ENCODE measurements at regions not wholly inside any gene's neighbourhood (a gene's known extent, or its start where the extent isn't known, plus 50 kb on each side); places are given as distances from the start of the nearest gene placed in this dataset.

DNA sequence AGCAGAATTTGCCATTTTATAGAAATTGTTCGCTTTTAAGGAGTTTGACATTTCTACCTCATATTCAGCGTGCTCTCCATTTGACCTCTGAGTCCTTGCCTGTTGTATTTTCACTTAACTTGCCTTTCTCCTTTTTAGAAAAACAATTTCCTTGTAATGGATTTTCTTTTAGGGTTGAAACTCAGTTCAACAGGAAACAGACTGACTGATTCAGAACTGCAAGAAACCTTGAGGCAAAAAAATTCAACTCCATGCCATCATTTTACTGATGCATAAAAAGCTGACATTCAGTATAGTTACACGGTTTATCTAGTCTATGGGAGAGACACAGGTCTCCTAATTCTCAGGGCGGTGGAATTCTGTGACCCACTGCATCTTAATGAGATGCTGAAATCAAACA, 59.8 kb downstream of the MRPS30 start:
- DNase-seq (ENCODE audit: low spot score): no peak
- FAIRE-seq: no peak

DNA sequence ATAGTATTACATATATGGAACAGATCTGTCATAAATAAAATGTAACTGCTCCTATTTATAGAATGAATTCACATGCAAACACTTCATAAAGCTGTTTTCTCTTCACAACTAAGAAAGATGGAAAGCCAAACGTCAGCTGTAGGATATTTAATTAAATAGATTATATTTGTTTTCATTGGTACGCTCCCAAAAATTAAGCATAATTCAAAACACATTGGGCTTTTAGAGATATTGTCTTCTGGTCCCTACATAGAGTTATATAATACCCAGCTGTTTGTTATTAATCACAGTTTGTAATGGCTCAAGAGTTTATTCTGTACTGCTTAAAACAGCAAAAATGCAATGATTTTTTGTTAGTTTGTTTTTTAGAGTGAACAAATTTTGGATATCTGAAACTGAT, 61.2 kb downstream of the MRPS30 start:
- FAIRE-seq: no peak

DNA sequence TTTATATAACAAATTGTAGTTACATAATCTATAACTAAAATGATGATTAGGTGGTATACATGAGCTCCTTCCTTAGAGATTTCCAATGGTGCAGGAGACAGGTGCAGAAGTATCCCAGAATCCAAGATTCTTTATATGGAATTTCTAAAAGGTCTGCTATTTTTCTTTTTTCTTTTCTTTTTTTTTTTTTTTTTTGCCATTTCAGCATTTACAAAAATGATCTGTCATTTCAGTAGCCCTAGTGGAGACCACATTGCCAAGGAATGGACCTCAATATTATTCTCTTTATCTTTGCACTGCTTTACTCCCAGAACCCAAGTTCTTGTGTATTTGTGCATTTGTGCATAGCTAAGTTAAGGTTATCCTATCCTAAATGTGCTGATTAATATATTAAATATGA, 61.7 kb downstream of the MRPS30 start:
- FAIRE-seq: no peak

More for the DNA sequence above, 61.2 kb downstream of the MRPS30 start:
- no peak for DNase-seq (ENCODE audit: low spot score)

DNA sequence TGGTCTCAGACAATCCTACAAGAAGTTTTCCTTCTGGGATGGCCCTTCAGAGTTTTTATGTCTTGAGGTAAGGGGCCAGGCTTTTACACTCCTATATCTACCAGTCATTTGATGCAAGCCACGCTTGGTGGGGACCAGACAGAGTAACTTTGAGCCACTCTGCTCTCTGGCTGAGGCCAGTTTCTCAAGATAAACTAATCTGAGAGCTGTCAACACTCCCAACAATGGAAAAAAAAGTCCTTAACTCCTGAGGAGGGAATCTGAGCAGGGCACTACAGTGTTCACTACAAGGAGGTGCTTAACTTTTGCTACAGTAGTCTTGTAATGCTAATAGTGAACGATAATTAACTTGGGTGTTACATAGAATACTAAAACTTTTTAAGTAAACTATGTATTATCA, 62.7 kb downstream of the MRPS30 start:
- FAIRE-seq: no peak
- DNase-seq (ENCODE audit: low spot score): no peak

More for the DNA sequence above, 61.7 kb downstream of the MRPS30 start:
- no peak for DNase-seq (ENCODE audit: low spot score)

DNA sequence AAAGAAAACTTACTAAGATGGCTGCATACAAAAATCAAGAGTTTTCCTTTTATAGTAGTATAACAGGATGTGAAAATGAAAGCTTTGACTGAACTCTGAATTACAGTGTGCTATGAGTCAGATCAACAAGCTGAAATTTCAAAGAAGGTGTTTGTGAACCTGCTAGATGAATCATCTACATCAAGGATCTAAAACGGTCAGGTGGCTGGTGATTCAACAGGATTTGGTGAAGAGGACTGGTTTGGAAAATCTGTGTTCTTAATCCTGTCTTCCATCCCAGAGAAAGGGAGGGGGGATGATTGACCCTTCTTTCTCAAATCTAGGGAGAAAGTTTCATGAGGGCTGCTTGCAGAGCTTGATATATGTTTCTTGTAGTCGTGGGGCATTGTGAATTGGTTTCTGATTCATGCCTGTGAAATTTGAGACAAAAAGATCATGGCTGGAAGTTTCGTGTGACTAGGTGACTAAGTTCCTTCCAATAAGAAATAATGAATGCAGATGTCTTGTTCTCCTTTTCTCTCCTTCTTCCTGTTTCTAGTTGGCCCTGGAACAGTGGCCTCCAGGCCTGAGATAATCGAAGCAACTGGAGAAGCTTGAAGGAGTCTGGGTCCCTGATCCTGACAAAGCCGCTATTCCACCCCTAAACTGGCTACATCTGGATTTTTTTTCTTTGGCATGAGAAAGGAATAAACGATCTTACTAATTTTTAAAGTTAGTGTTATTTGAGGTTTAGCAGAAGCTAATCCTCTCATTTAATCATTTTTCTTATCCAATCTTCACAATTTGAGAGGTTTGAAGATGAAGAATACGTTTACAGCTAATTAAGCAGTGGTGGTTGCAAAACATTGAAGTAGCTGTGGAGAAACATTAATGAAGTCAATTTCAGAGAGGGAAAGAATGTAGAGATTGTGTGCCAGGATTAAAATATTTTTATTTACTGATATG, 67.2 kb downstream of the MRPS30 start:
- DNase-seq (ENCODE audit: low spot score) (peak; percentile 94), FAIRE-seq (peak; percentile 96)

DNA sequence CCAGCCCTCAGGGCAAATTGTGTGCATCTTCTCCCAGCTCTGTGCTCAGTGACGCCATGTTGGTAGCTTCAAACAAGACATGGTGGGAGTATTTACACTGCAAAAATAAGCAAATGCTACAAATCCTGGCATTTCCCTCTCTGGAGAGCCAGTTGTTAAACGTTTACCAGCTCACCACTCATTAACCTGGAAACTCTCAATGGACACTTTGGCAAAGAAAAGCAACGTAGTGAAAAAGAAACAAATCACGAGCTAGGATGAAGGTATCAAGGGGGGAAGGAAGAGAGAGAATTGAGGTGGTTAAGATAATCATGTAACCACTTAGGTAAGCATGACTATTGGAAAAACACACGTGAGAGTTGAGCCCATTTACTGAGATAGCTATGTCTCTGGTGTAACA, 72.5 kb downstream of the MRPS30 start:
- peak; percentile 61 for FAIRE-seq
- no peak for DNase-seq (ENCODE audit: low spot score)

DNA sequence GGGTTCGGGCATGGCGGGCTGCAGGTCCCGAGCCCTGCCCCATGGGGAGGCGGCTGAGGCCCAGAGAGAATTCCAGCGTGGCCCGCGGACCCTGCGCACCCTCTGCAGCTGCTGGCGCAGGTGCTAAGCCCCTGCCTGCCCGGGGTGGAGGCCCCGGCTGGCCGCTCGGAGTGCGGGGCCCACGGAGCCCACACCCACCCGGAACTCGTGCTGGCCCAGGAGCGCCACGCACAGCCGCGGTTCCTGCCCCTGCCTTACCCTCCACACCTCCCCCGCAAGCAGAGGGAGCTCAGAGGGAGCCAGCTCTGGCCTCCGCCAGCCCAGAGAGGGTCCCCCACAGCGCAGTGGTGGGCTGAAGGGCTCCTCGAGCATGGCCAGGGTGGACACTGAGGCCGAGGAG, 75.3 kb downstream of the MRPS30 start:
- DNase-seq (ENCODE audit: low spot score) (no peak), FAIRE-seq (no peak)

DNA sequence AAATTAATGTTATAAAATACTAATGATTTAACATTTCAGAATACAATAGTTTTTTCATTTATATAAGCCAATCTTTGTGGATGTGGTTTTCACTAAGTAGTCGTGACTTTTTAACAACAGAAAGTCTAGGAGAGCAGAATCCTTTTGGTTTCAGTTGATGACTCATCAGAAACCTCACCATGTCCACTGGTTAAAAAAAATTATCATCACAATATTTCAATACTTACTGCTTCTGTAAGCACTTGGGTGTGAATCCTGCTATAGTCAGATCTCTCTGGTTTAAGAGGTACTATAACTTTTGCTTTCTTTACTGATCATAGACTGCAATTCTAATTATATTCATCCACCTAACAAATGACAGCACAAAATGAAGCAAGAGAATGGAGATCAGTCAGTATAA, 77.2 kb downstream of the MRPS30 start:
- peak; percentile 61 for DNase-seq (ENCODE audit: low spot score)
- peak; percentile 95 for FAIRE-seq

DNA sequence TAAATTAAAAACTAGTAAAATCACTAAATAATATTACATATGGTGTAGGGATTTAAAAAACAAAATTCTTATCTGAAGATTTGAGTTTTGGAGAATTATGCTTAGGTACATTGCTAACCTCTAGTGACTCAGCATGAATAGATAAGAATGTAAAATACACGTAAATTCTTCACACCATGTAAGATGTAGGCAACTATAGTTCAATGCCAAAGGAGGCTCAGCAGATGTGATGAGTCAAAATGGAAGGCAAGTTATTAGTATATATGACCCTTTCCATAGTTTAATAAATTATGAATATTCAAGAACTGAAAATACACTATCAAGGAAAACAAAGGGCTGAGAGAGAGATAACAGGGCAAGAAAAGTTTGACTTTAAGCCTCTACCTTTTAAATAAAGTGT, 79.0 kb downstream of the MRPS30 start:
- DNase-seq (ENCODE audit: low spot score) (no peak), FAIRE-seq (no peak)

DNA sequence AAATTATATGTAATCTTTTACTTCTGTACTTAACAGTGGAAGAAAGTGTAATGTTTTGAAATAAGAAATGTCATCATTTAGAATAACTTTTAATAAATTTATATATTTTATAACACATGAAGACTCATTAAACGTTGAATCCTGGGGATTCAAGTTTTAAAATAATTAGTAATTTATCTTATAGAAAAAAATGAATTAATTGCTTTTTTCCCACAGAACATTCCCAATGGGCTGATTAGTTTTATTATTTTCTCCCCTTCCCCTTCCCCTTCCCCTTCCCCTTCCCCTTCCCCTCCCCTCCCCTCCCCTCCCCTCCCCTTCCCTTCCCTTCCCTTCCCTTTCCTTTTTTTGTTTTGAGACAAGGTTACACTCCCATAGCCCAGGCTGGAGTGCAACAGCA, 79.7 kb downstream of the MRPS30 start:
- FAIRE-seq (no peak), DNase-seq (ENCODE audit: low spot score) (no peak)

DNA sequence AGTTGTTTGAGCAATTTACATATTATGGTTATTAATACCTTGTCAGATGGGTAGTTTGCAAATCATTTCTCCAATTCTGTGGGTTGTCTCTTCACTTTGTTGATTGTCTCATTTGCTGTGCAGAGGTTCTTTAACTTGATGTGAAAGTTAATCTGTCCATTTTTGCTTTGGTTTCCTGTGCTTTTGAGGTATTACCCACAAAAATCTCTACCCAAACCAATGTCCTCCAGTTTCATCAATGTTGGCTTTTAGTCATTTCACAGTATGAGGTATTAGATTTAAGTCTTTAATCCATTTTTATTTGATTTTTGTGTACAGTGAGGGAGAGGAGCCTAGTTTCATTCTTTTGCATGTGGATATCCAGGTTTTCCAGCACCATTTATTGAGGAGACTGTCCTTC, 82.4 kb downstream of the MRPS30 start:
- FAIRE-seq (no peak), DNase-seq (ENCODE audit: low spot score) (no peak)

DNA sequence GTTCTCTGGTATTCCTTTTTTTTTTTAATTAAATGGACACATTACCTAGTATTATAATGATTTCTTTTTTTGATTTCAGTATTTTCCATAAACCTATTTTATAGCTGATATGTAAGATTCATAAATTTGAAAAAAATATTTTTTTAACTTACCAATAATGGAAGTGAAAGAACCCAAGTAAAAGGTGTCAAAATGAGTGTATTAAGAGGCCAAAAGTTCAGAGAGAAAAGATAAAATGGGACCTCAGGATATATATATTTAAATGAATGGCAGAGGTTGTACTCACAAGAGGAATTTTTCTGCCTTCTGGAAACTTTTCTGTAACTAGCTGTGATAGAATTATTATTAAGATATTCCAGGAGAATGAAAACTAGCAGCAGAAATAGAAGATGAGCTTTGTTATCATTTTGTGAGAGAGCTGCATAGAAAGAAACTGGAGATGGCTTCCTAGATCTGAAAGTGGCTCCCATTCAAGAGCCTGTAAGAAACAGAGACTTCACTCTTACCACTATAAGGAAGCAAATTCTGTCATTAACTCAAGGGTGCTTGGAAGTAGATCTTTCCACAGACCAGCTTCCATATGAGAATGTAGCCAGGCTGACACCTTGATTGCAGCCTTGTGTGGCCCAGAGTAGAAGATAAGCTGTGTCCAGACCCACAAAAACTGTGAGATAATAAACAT, 91.7 kb downstream of the MRPS30 start:
- no peak for FAIRE-seq
- DNase-seq (ENCODE audit: low spot score): no peak

DNA sequence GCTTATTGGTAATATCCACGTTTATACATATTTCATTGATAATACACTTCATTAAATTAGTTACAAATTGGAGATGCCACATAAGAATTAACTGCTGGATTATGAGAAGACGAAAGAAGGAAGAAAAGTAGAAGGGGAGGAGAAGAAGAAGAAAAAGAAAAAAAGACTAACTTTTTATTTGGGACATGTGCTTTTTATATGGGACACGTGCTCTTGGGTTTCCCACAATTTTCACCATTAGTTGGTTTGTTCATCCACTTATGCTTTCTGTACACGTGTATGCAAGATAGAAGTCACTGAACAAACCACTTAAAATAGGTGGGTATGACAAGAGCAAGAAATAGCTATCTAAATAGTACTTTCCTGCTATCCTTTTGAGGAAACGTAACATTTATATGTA, 98.6 kb downstream of the MRPS30 start:
- DNase-seq (ENCODE audit: low spot score) (no peak), FAIRE-seq (no peak)

DNA sequence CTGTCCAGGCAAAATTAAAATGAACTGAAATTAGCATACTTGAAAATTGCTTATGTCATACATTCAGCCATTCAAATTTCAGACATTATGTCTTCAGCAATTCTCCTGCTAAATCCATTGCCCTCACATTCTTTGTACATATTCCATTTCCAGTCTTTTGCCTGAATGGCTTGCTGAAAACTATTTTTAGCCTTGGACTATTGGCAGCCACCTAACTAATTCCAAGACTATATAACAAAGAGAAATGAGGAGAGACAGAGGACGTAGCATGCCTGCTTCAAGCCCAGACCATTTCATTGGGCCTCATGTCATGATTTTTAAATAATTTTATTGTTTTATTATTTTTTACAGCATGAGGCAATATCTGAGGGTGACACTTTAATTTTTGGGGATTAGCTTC, 100.3 kb downstream of the MRPS30 start:
- no peak for DNase-seq (ENCODE audit: low spot score)
- no peak for FAIRE-seq

DNA sequence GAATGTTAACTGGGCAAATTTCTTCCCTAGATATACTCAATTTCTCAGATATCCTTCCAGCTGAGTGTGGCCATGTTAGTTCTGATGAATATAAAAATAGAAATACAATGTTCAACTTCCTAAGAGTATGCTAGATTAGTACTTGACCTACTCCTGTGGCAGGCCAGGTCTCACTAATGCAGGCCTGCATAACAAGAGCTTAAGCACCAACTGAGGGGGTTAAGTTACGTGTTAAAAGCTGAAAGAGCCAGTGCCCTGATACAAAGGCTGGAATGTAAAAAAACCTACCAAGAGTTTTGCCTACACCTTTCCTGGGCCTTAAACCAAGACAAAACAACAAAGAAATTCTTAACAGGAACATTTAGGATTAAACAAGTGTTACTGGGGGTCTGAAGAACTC, 102.8 kb downstream of the MRPS30 start:
- no peak for DNase-seq (ENCODE audit: low spot score)
- no peak for FAIRE-seq

DNA sequence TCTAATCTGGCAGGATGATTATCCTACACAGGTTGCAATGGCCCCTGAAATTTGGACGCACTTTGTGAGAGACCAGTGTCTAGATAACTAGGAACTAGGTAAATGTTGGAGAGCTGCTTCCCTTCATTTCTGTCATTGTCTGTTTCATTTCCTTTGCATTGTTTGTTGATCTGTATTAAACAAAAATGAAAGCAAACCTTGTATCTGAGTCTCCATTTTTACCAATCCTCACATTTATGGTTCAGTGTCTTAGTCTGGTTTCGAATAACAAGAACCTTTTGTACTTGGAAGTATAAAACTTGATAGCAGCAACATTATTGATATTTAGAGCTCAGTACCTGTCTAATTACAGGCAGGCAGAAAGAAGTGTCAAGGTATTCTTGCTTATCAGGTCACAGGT, 105.5 kb downstream of the MRPS30 start:
- no peak for FAIRE-seq

DNA sequence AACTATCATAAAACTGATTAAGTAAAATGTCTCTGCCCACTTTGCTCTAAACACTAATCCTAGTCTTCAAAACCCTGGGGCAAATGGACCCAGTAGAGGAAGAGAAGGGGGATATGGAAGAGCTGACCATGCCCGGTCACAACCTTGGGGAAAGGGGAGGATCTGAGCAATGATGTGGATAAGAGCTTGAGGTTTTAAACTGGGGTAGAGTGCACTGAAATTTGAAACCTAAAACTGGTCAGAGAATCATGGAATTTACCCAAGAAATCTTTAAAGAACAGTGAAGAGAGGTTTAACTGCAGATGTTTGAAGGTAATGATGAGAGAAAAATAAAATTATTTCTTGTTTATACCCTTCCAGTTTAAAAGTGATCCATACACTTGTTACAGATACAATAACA, 110.8 kb downstream of the MRPS30 start:
- no peak for FAIRE-seq
- DNase-seq (ENCODE audit: low spot score): no peak

More for the DNA sequence above, 105.5 kb downstream of the MRPS30 start:
- DNase-seq (ENCODE audit: low spot score): no peak

DNA sequence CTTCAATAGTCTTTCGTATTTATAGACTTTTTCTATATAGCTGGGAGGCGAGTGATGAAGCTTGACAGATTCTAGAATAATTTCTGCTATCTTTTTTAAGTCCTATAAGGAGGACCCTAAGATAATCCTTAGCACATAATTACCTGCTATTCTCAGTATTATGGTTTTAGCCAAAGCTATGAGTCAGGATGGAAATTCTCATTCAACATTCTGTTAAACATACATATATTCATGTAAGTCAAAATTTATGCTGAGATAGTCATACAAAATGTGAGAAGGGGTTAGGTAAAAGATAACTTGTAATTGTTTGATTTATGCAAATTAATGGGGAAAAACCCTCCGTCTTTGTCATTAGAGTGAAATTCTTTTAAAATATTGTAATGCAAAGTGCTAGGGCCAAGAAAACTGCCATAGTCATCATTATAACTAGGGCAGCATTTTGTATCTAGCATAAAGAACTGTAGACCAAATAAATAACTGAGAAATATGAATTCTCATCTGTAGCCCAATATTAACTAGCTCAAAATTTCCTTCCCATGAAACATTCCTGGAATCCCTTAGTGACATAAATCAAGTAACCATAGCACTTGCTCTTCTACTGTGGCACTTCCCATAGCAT, 118.5 kb downstream of the MRPS30 start:
- FAIRE-seq: no peak
- no peak for DNase-seq (ENCODE audit: low spot score)

DNA sequence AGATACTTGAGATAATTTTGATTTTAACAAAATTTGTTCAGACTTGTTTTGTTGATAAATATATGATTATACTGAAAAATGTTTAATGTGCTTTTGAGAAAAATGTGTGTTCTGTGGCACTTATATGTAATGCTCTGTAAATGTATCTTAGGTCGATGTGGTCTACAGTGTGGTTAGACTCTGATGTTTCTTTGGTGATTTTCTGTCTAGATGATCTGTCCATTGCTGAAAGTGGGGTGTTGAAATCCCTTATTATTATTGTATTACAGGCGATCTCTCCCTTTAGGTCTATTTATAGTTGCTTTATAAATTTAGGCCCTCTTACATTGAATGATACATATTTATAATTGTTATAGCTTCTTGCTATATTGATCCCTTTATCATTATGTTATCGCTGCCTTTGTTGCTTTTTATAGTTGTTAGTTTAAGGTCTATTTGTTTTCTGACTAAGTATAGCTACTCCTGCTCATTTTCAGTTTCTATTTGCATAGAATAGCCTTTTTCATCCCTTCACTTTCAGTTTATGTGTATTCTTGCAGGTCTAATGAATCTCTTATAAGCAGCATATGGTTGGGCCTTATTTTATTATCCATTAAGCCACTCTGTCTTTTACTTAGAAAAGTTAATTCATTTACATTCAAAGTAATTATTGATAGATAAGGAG, 124.3 kb downstream of the MRPS30 start:
- FAIRE-seq (no peak), DNase-seq (ENCODE audit: low spot score) (no peak)

DNA sequence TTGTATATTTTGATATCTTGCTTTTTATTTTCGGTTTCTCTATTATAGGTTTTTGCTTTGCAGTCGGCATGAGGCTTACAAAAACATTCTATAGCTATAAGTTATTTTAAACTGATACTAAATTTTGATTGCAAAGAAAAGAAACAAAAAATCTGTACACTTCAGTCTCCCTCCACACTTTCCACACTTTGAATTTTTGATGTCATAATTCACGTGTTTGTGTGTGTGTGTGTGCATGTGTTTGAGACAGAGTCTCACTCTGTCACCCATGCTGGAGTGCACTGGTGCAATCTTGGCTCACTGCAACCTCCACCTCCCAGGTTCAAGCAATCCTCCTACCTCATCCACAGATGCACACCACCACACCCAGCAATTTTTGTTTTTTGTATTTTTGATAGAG, 124.9 kb downstream of the MRPS30 start:
- DNase-seq (ENCODE audit: low spot score) (no peak), FAIRE-seq (no peak)

DNA sequence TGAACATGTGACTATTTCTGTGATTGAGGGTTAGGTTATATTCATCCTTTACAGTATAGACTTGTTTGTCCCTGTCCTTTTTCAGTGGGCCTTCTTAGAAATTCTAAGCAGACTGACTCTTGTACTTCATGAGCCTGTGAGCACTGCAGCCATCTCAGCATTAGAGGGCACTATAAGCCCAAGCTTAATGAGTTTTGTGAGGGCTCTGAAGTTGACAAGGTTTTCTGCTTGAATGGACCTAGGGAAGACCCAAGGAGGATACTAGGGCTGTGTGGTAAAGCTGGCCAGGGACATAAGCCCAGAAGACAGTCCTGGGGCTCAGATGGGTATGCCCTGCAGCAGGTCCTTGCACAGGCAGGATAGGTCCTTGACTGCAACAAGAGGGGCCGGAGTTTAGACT, 126.5 kb downstream of the MRPS30 start:
- DNase-seq (ENCODE audit: low spot score) (no peak), FAIRE-seq (no peak)

DNA sequence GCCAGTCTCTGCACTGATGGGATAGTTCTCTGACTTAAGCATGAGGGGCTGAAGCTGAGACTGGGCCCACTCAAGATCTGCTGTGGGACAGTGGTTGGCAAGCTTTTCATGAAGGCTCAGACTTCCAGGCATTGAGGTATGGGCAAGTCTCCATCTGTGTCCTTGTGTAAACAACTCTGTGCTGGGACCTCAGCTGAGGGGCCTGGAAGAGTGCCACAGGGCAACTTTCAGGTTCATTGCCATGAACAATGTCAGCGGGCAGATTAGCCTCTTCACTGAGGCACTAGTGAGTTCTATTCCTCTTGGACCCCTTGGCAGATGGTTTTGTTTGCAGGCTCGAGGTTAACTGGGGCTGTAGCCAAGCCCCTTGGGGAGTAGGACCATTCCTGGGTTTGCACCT, 127.1 kb downstream of the MRPS30 start:
- DNase-seq (ENCODE audit: low spot score) (no peak), FAIRE-seq (no peak)

All from RCC 7860 (cell line).